HL-60 (cell line): ENCODE measurements at regions not wholly inside any gene's neighbourhood (a gene's known extent, or its start where the extent isn't known, plus 50 kb on each side); places are given as distances from the start of the nearest gene placed in this dataset.

ENCODE experiments used
- GABPA ChIP-seq: IDR thresholded peaks from 2 replicates; pipeline ENCODE4 v1.6.1; 2012; ENCODE audit warnings: low read depth
- TF ChIP-seq, protein P1 (sequence below): IDR thresholded peaks from one replicate; pipeline ENCODE4 v1.5.1; 2011; ENCODE audit warnings: low read length, control low read depth, inconsistent platforms; ENCODE audit not compliant: insufficient read depth
- TF ChIP-seq, protein P2 (sequence below): IDR thresholded peaks from 2 replicates; pipeline ENCODE4 v1.6.1; 2012; ENCODE audit warnings: low read depth; ENCODE audit not compliant: insufficient replicate concordance

- TF ChIP-seq, protein P1, sequence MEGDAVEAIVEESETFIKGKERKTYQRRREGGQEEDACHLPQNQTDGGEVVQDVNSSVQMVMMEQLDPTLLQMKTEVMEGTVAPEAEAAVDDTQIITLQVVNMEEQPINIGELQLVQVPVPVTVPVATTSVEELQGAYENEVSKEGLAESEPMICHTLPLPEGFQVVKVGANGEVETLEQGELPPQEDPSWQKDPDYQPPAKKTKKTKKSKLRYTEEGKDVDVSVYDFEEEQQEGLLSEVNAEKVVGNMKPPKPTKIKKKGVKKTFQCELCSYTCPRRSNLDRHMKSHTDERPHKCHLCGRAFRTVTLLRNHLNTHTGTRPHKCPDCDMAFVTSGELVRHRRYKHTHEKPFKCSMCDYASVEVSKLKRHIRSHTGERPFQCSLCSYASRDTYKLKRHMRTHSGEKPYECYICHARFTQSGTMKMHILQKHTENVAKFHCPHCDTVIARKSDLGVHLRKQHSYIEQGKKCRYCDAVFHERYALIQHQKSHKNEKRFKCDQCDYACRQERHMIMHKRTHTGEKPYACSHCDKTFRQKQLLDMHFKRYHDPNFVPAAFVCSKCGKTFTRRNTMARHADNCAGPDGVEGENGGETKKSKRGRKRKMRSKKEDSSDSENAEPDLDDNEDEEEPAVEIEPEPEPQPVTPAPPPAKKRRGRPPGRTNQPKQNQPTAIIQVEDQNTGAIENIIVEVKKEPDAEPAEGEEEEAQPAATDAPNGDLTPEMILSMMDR = no peak
- TF ChIP-seq GABPA = no peak
- TF ChIP-seq, protein P2, sequence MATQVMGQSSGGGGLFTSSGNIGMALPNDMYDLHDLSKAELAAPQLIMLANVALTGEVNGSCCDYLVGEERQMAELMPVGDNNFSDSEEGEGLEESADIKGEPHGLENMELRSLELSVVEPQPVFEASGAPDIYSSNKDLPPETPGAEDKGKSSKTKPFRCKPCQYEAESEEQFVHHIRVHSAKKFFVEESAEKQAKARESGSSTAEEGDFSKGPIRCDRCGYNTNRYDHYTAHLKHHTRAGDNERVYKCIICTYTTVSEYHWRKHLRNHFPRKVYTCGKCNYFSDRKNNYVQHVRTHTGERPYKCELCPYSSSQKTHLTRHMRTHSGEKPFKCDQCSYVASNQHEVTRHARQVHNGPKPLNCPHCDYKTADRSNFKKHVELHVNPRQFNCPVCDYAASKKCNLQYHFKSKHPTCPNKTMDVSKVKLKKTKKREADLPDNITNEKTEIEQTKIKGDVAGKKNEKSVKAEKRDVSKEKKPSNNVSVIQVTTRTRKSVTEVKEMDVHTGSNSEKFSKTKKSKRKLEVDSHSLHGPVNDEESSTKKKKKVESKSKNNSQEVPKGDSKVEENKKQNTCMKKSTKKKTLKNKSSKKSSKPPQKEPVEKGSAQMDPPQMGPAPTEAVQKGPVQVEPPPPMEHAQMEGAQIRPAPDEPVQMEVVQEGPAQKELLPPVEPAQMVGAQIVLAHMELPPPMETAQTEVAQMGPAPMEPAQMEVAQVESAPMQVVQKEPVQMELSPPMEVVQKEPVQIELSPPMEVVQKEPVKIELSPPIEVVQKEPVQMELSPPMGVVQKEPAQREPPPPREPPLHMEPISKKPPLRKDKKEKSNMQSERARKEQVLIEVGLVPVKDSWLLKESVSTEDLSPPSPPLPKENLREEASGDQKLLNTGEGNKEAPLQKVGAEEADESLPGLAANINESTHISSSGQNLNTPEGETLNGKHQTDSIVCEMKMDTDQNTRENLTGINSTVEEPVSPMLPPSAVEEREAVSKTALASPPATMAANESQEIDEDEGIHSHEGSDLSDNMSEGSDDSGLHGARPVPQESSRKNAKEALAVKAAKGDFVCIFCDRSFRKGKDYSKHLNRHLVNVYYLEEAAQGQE = no peak
Observed at GRCh38 chr1:170402476-170403311, 129.3 kb upstream of the GORAB start.
